SH-SY5Y (cell line): ENCODE measurements at regions not wholly inside any gene's neighbourhood (a gene's known extent, or its start where the extent isn't known, plus 50 kb on each side); places are given as distances from the start of the nearest gene placed in this dataset.

Experiments
- GATA2 ChIP-seq: IDR thresholded peaks from 2 replicates; pipeline ENCODE4 v1.6.1; 2011; ENCODE audit warnings: mild to moderate bottlenecking, low read depth, low read length
- GATA3 ChIP-seq: IDR thresholded peaks from 2 replicates; pipeline ENCODE4 v1.6.1; 2011; ENCODE audit warnings: low read depth, mild to moderate bottlenecking, low read length, moderate library complexity

GRCh38 chr1:58158016-58158415 lies 388.5 kb downstream of the OMA1 start:
- no peak for TF ChIP-seq GATA2
- no peak for TF ChIP-seq GATA3
